ENCODE measurements at regions not wholly inside any gene's neighbourhood (a gene's known extent, or its start where the extent isn't known, plus 50 kb on each side); places are given as distances from the start of the nearest gene placed in this dataset.

DNA sequence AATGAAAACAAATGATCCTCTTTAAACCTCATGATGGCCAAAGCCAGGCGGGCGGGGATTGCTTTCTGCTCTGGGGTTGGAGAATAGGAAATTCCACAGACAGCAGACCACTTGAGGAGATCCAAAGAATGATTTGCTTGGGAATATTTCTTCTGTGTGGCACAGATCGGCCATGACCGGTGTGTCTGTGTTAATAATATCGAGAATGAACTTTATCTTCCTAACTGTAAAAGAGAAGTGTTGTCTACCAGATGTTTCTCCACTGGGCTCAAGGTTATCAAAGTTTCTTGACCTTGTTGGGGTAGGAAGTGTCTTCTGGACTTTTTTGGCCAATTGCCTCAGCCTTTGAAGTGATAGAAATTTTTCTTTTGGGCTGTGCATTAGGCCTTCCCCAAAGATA, 186.6 kb upstream of the ZFHX3 start:
- no peak for TF ChIP-seq RARB (CRISPR knock-in tag; IDR thresholded peaks at IDR 0.05)
- no peak for TF ChIP-seq ISL1 (CRISPR knock-in tag; IDR thresholded peaks at IDR 0.05)
- no peak for TF ChIP-seq ARNTL (CRISPR knock-in tag; IDR thresholded peaks at IDR 0.05; ENCODE audit: borderline replicate concordance, low read depth)
- no peak for TF ChIP-seq TCF4 (CRISPR knock-in tag; IDR thresholded peaks at IDR 0.05; ENCODE audit: borderline replicate concordance)
- TF ChIP-seq, protein P1, sequence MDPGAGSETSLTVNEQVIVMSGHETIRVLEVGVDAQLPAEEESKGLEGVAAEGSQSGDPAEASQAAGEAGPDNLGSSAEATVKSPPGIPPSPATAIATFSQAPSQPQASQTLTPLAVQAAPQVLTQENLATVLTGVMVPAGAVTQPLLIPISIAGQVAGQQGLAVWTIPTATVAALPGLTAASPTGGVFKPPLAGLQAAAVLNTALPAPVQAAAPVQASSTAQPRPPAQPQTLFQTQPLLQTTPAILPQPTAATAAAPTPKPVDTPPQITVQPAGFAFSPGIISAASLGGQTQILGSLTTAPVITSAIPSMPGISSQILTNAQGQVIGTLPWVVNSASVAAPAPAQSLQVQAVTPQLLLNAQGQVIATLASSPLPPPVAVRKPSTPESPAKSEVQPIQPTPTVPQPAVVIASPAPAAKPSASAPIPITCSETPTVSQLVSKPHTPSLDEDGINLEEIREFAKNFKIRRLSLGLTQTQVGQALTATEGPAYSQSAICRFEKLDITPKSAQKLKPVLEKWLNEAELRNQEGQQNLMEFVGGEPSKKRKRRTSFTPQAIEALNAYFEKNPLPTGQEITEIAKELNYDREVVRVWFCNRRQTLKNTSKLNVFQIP (CRISPR knock-in tag; IDR thresholded peaks at IDR 0.05; ENCODE audit: borderline replicate concordance, low read depth) = no peak
- TF ChIP-seq SNAI2 (CRISPR knock-in tag; IDR thresholded peaks at IDR 0.05) = no peak
- TF ChIP-seq ZNF565 (CRISPR knock-in tag; conservative IDR thresholded peaks at IDR 0.05; ENCODE audit: low read depth) = no peak

All from SK-N-SH treated with all-trans-retinoic acid at 6 μM for 48 hours (cell line).